HG02759 (cell line): ENCODE measurements at regions not wholly inside any gene's neighbourhood (a gene's known extent, or its start where the extent isn't known, plus 50 kb on each side); places are given as distances from the start of the nearest gene placed in this dataset.
"Not testable (repeated sequence)": the region's sequence is repeated elsewhere in the genome, so short reads cannot be mapped to it uniquely, and the experiment has no call there.

ENCODE experiments used
- ATAC-seq: cut with Tn5 transposase; IDR thresholded peaks from one replicate; pipeline ENCODE4 v1.9.1; 2021; ENCODE audit warnings: mild to moderate bottlenecking, moderate library complexity; ENCODE audit not compliant: unreplicated experiment

GRCh38 chrX:11836284-11836683, 78.2 kb downstream of the MSL3 start:
- no peak for ATAC-seq

GRCh38 chrX:11837437-11837836, 79.4 kb downstream of the MSL3 start:
- no peak for ATAC-seq

GRCh38 chrX:11864171-11864570, 106.1 kb downstream of the MSL3 start:
- no peak for ATAC-seq

- ATAC-seq = peak; percentile 73
These were observed 109.7 kb downstream of the MSL3 start for GRCh38 chrX:11867610-11868345.

- no peak for ATAC-seq
These were observed 112.8 kb downstream of the MSL3 start for GRCh38 chrX:11870789-11871188.

- ATAC-seq = no peak
These were observed 123.6 kb downstream of the MSL3 start for GRCh38 chrX:11881485-11882170.

GRCh38 chrX:11886745-11887144, 128.7 kb downstream of the MSL3 start:
- no peak for ATAC-seq

- no peak for ATAC-seq
These were observed 129.1 kb downstream of the MSL3 start for GRCh38 chrX:11887175-11887574.

GRCh38 chrX:11888421-11888820, 130.4 kb downstream of the MSL3 start:
- no peak for ATAC-seq

GRCh38 chrX:11889791-11890190, 131.8 kb downstream of the MSL3 start:
- no peak for ATAC-seq

GRCh38 chrX:11890836-11891514, 132.9 kb downstream of the MSL3 start:
- no peak for ATAC-seq

- no peak for ATAC-seq
These were observed 136.1 kb downstream of the MSL3 start for GRCh38 chrX:11893933-11894710.

- ATAC-seq = no peak
These were observed 141.1 kb downstream of the MSL3 start for GRCh38 chrX:11899091-11899490.

GRCh38 chrX:11905933-11906332, 147.9 kb downstream of the MSL3 start:
- ATAC-seq = not testable (repeated sequence)

GRCh38 chrX:11908371-11908770, 150.3 kb downstream of the MSL3 start:
- peak; percentile 62 for ATAC-seq

- ATAC-seq = no peak
These were observed 155.0 kb downstream of the MSL3 start for GRCh38 chrX:11913001-11913400.

GRCh38 chrX:11929476-11929875, 171.4 kb downstream of the MSL3 start:
- no peak for ATAC-seq

- ATAC-seq = no peak
These were observed 174.4 kb downstream of the MSL3 start for GRCh38 chrX:11932423-11932822.

GRCh38 chrX:11934089-11934488, 176.1 kb downstream of the MSL3 start:
- ATAC-seq = no peak

GRCh38 chrX:11941571-11941970, 183.5 kb downstream of the MSL3 start:
- no peak for ATAC-seq

- ATAC-seq = no peak
These were observed 186.5 kb downstream of the MSL3 start for GRCh38 chrX:11944501-11944900.
